Glomerular visceral epithelial cell (primary cell): ENCODE measurements at regions not wholly inside any gene's neighbourhood (a gene's known extent, or its start where the extent isn't known, plus 50 kb on each side); places are given as distances from the start of the nearest gene placed in this dataset.
"Not testable (repeated sequence)": the region's sequence is repeated elsewhere in the genome, so short reads cannot be mapped to it uniquely, and the experiment has no call there.

Experiments
- DNase-seq: peaks from one replicate; pipeline ENCODE4 v3.0.0-alpha.2; 2016; ENCODE audit errors: extremely low spot score

- DNase-seq, result peak; percentile 46
Observed at GRCh38 chr13:50130123-50130946, 115.1 kb downstream of the KCNRG start.

- DNase-seq, result no peak
Observed at GRCh38 chr13:50131920-50132903, 117.0 kb downstream of the KCNRG start.

- DNase-seq, result no peak
Observed at GRCh38 chr13:50132904-50133357, 117.7 kb downstream of the KCNRG start.

GRCh38 chr13:50133358-50133953 is 118.2 kb downstream of the KCNRG start:
- DNase-seq, result no peak

GRCh38 chr13:50136226-50136625 is 121.0 kb downstream of the KCNRG start:
- no peak for DNase-seq

- no peak for DNase-seq
Observed at GRCh38 chr13:50136678-50137077, 121.4 kb downstream of the KCNRG start.

- DNase-seq, result not testable (repeated sequence)
Observed at GRCh38 chr13:50139435-50139934, 124.2 kb downstream of the KCNRG start.

GRCh38 chr13:50140153-50140552 is 124.9 kb downstream of the KCNRG start:
- DNase-seq, result no peak

- no peak for DNase-seq
Observed at GRCh38 chr13:50140581-50141374, 125.5 kb downstream of the KCNRG start.

GRCh38 chr13:50141375-50141975 is 126.2 kb downstream of the KCNRG start:
- no peak for DNase-seq

- DNase-seq, result no peak
Observed at GRCh38 chr13:50144246-50145160, 129.3 kb downstream of the KCNRG start.

GRCh38 chr13:50149214-50149613 is 134.0 kb downstream of the KCNRG start:
- no peak for DNase-seq

- DNase-seq, result no peak
Observed at GRCh38 chr13:50149932-50150331, 134.7 kb downstream of the KCNRG start.

GRCh38 chr13:50152224-50152623 is 137.0 kb downstream of the KCNRG start:
- no peak for DNase-seq

- DNase-seq, result no peak
Observed at GRCh38 chr13:50152655-50153309, 137.5 kb downstream of the KCNRG start.

GRCh38 chr13:50153401-50153800 is 138.2 kb downstream of the KCNRG start:
- DNase-seq, result no peak

- DNase-seq, result no peak
Observed at GRCh38 chr13:50153876-50154275, 138.6 kb downstream of the KCNRG start.

GRCh38 chr13:50154697-50155096 is 139.5 kb downstream of the KCNRG start:
- no peak for DNase-seq

GRCh38 chr13:50156140-50156539 is 140.9 kb downstream of the KCNRG start:
- DNase-seq, result peak; percentile 14
